Thymus (tissue), 11 donors: ENCODE measurements at regions not wholly inside any gene's neighbourhood (a gene's known extent, or its start where the extent isn't known, plus 50 kb on each side); places are given as distances from the start of the nearest gene placed in this dataset.

Experiments used
- DNase-seq, 9 donors: peaks; one replicate each; pipeline ENCODE4 v3.0.0-alpha.2; 2013; ENCODE audit warnings: low spot score in 9 of 9, low read depth in 6 of 9, missing footprints in 1 of 9
- H3K27ac ChIP-seq, 2 donors: one replicate each; pipeline ENCODE4 v1.5.1; 2013; ENCODE audit warnings: control low read depth in 1 of 2, low read depth in 1 of 2, low read length in 1 of 2, mild to moderate bottlenecking in 1 of 2, moderate library complexity in 1 of 2
- H3K27me3 ChIP-seq, 2 donors: one replicate each; pipeline ENCODE4 v1.5.1; 2013; ENCODE audit warnings: low read length in 1 of 2; ENCODE audit not compliant: control insufficient read depth in 2 of 2, insufficient read depth in 1 of 2
- H3K36me3 ChIP-seq, 2 donors: one replicate each; pipeline ENCODE4 v1.5.1; 2013; ENCODE audit warnings: low read length in 1 of 2, mild to moderate bottlenecking in 1 of 2, moderate library complexity in 1 of 2; ENCODE audit not compliant: control insufficient read depth in 2 of 2, insufficient read depth in 2 of 2
- H3K4me1 ChIP-seq, 2 donors: one replicate each; pipeline ENCODE4 v1.5.1; 2013; ENCODE audit warnings: low read length in 2 of 2; ENCODE audit not compliant: control insufficient read depth in 2 of 2, insufficient read depth in 2 of 2
- H3K4me3 ChIP-seq, 2 donors: one replicate each; pipeline ENCODE4 v1.5.1; 2013; ENCODE audit warnings: low read length in 2 of 2, control low read depth in 1 of 2, mild to moderate bottlenecking in 1 of 2
- H3K9me3 ChIP-seq, 2 donors: one replicate each; pipeline ENCODE4 v1.5.1; 2013; ENCODE audit warnings: low read length in 1 of 2, mild to moderate bottlenecking in 1 of 2; ENCODE audit not compliant: control insufficient read depth in 2 of 2, insufficient read depth in 1 of 2
- WGBS: extraction: QIAGEN DNeasy Blood & Tissue Kit; methylation state at CpG from one replicate; pipeline ENCODE4 v1.1.7; 2013; 5-methylcytosine and 5-hydroxymethylcytosine counted together
- donor health status: healthy.

- peaks cover 0 to 6% of the 10 kb centered on the region in 2 donors for H3K9me3 ChIP-seq
- no peak overlapping the region for H3K27ac ChIP-seq
- 97% methylated on average over 21 of the region's 21 CpGs for WGBS
- peaks cover 0 to 6% of the 10 kb centered on the region in 2 donors for H3K27me3 ChIP-seq
- no peaks in the 10 kb centered on the region for H3K36me3 ChIP-seq
- peaks cover 22 to 34% of the 10 kb centered on the region in 2 donors for H3K4me1 ChIP-seq
- H3K4me3 ChIP-seq = no peak overlapping the region
- DNase-seq = no peak
Observed at GRCh38 chr2:2692599-2693389, 361.7 kb upstream of the MYT1L start.

GRCh38 chr2:2691419-2691818, 360.3 kb upstream of the MYT1L start:
- H3K27ac ChIP-seq = no peak overlapping the region
- 97% methylated on average over 10 of the region's 10 CpGs for WGBS
- H3K4me1 ChIP-seq = peaks cover 32 to 46% of the 10 kb centered on the region in 2 donors
- peaks cover 0 to 6% of the 10 kb centered on the region in 2 donors for H3K9me3 ChIP-seq
- no peaks in the 10 kb centered on the region for H3K36me3 ChIP-seq
- no peak for DNase-seq
- H3K4me3 ChIP-seq = no peak overlapping the region
- H3K27me3 ChIP-seq = peaks cover 0 to 6% of the 10 kb centered on the region in 2 donors

- H3K36me3 ChIP-seq = no peaks in the 10 kb centered on the region
- H3K4me1 ChIP-seq = peaks cover 34 to 50% of the 10 kb centered on the region in 2 donors
- peaks cover 0 to 6% of the 10 kb centered on the region in 2 donors for H3K9me3 ChIP-seq
- DNase-seq = peak in 2 of 9 donors; percentile 35 to 52
- WGBS = 97% methylated on average over 4 of the region's 4 CpGs
- no peak overlapping the region for H3K4me3 ChIP-seq
- H3K27me3 ChIP-seq = peaks cover 0 to 6% of the 10 kb centered on the region in 2 donors
- H3K27ac ChIP-seq = no peak overlapping the region
Observed at GRCh38 chr2:2690985-2691384, 359.9 kb upstream of the MYT1L start.

- peak in 1 of 9 donors; percentile 60 for DNase-seq
Observed at GRCh38 chr2:2689306-2689705, 358.2 kb upstream of the MYT1L start.

DNA sequence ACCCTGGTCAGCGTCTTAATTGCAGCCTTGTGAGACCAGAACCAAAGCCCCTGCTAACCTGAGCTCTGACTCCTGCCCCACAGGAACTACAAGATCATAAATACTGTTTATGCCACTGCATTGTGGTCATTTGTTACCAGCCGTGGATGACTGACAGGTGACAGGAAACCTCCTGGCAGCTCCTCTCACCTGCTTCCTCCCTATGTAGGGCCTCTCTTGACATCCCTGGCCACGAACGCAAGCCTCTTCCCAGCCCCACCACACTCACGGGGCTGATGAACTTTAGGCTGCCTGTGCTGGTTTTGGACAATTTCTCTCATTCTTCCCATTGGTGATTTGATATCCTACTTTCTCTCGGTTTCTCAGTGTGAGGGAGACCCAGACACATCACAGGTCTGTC, 357.2 kb upstream of the MYT1L start:
- Histone ChIP-seq H3K27me3 (no peaks in the 10 kb centered on the region), H3K27ac (peak overlapping the region in 1 of 2 donors; percentile 76), H3K36me3 (no peaks in the 10 kb centered on the region), H3K4me3 (no peak overlapping the region), H3K9me3 (peaks cover 0 to 3% of the 10 kb centered on the region in 2 donors), H3K4me1 (peaks cover 57 to 76% of the 10 kb centered on the region in 2 donors)
- DNase-seq = peak in 3 of 9 donors; percentile 46 to 78 (median 55)
- WGBS = 14% methylated on average over 6 of the region's 6 CpGs

More at GRCh38 chr2:2689306-2689705, 358.2 kb upstream of the MYT1L start:
- peak overlapping the region in 1 of 2 donors; percentile 76 for H3K27ac ChIP-seq
- 73% methylated on average over 12 of the region's 12 CpGs for WGBS
- peaks cover 0 to 6% of the 10 kb centered on the region in 2 donors for H3K9me3 ChIP-seq
- no peak overlapping the region for H3K4me3 ChIP-seq
- H3K36me3 ChIP-seq = no peaks in the 10 kb centered on the region
- H3K4me1 ChIP-seq = peaks cover 46 to 65% of the 10 kb centered on the region in 2 donors
- peaks cover 0 to 2% of the 10 kb centered on the region in 2 donors for H3K27me3 ChIP-seq

- WGBS = 85% methylated on average over 5 of the region's 5 CpGs
- Histone ChIP-seq H3K27ac (peak overlapping the region in 1 of 2 donors; percentile 76), H3K9me3 (peaks cover 0 to 3% of the 10 kb centered on the region in 2 donors), H3K36me3 (no peaks in the 10 kb centered on the region), H3K4me3 (no peak overlapping the region), H3K27me3 (no peaks in the 10 kb centered on the region), H3K4me1 (peaks cover 62 to 81% of the 10 kb centered on the region in 2 donors)
- no peak for DNase-seq
Observed at GRCh38 chr2:2687745-2688144, 356.7 kb upstream of the MYT1L start.

- Histone ChIP-seq H3K36me3 (no peaks in the 10 kb centered on the region), H3K27ac (peak overlapping the region in 1 of 2 donors; percentile 61), H3K4me1 (peaks cover 71 to 94% of the 10 kb centered on the region in 2 donors), H3K4me3 (peak overlapping the region in 1 of 2 donors; percentile 4), H3K9me3 (peaks cover 0 to 3% of the 10 kb centered on the region in 2 donors), H3K27me3 (no peaks in the 10 kb centered on the region)
- WGBS = 12% methylated on average over 9 of the region's 9 CpGs
- peak in 4 of 9 donors; percentile 52 to 81 (median 56) for DNase-seq
Observed at GRCh38 chr2:2686222-2686621, 355.1 kb upstream of the MYT1L start.

- H3K27ac ChIP-seq = peak overlapping the region in 1 of 2 donors; percentile 14
- 49% methylated on average over 9 of the region's 9 CpGs for WGBS
- H3K4me1 ChIP-seq = peaks cover 57 to 73% of the 10 kb centered on the region in 2 donors
- no peaks in the 10 kb centered on the region for H3K36me3 ChIP-seq
- H3K4me3 ChIP-seq = no peak overlapping the region
- H3K9me3 ChIP-seq = no peaks in the 10 kb centered on the region
- H3K27me3 ChIP-seq = no peaks in the 10 kb centered on the region
- DNase-seq = no peak
Observed at GRCh38 chr2:2683606-2684224, 352.6 kb upstream of the MYT1L start.
